Activated CD8-positive, alpha-beta T cell treated with anti-CD3 and anti-CD28 coated beads, Interleukin-2, amount 10 ng/mL, durations not matched to agents 7 days and 5 days (primary cell): ENCODE measurements at regions not wholly inside any gene's neighbourhood (a gene's known extent, or its start where the extent isn't known, plus 50 kb on each side); places are given as distances from the start of the nearest gene placed in this dataset.
"Not testable (repeated sequence)": the region's sequence is repeated elsewhere in the genome, so short reads cannot be mapped to it uniquely, and the experiment has no call there.

Experiments
- ATAC-seq: fragments of 150-1000 bp; cut with Tn5 transposase; one replicate; pipeline ENCODE4 v1.10.0; 2021; ENCODE audit warnings: moderate library complexity
- CTCF ChIA-PET: fragments of 350-600 bp; sonication (Branson Sonifier 250); formaldehyde crosslinking; loops from one replicate; lab custom pipeline; 2021; ENCODE audit warnings: antibody characterized with exemption; lab: Charles Lee
- POLR2A ChIA-PET: fragments of 350-600 bp; sonication (Branson Sonifier 250); formaldehyde crosslinking; loops from one replicate; lab custom pipeline; 2021; ENCODE audit warnings: antibody characterized with exemption; lab: Charles Lee
- DNase-seq: peaks from one replicate; pipeline ENCODE4 v3.0.0-alpha.2; 2020
- H3K27ac Mint-ChIP-seq: one replicate; pipeline ENCODE4 v1.8.0; 2021; ENCODE audit warnings: mild to moderate bottlenecking, mixed read lengths
- H3K27me3 Mint-ChIP-seq: one replicate; pipeline ENCODE4 v1.8.0; 2021; ENCODE audit warnings: low read depth, mixed read lengths
- H3K36me3 Mint-ChIP-seq: one replicate; pipeline ENCODE4 v1.8.0; 2021; ENCODE audit warnings: low read depth, mixed read lengths
- H3K4me1 Mint-ChIP-seq: one replicate; pipeline ENCODE4 v1.8.0; 2021; ENCODE audit warnings: low read depth, mixed read lengths
- H3K4me3 Mint-ChIP-seq: one replicate; pipeline ENCODE4 v1.8.0; 2021; ENCODE audit warnings: mild to moderate bottlenecking, mixed read lengths
- H3K9me3 Mint-ChIP-seq: one replicate; pipeline ENCODE4 v1.8.0; 2022; ENCODE audit warnings: mixed read lengths; ENCODE audit not compliant: insufficient read depth

- ChIA-PET POLR2A (no interaction called here), CTCF (no interaction called here)
- ATAC-seq (no peak), DNase-seq (no peak)
- Mint-ChIP-seq H3K36me3 (no peaks in the 10 kb centered on the region), H3K27me3 (peaks cover 4% of the 10 kb centered on the region), H3K27ac (no peak overlapping the region), H3K9me3 (no peaks in the 10 kb centered on the region), H3K4me3 (no peak overlapping the region), H3K4me1 (no peaks in the 10 kb centered on the region)
Observed at GRCh38 chr2:16202266-16203020, 262.1 kb downstream of the MYCN start.

GRCh38 chr2:16201848-16202247 is 261.5 kb downstream of the MYCN start:
- ChIA-PET CTCF (no interaction called here), POLR2A (no interaction called here)
- no peak overlapping the region for H3K4me3 Mint-ChIP-seq
- no peaks in the 10 kb centered on the region for H3K36me3 Mint-ChIP-seq
- no peak overlapping the region for H3K27ac Mint-ChIP-seq
- DNase-seq (no peak), ATAC-seq (no peak)
- no peaks in the 10 kb centered on the region for H3K27me3 Mint-ChIP-seq
- no peaks in the 10 kb centered on the region for H3K4me1 Mint-ChIP-seq
- no peaks in the 10 kb centered on the region for H3K9me3 Mint-ChIP-seq

- Mint-ChIP-seq H3K4me1 (no peaks in the 10 kb centered on the region), H3K27me3 (no peaks in the 10 kb centered on the region), H3K27ac (no peak overlapping the region), H3K9me3 (no peaks in the 10 kb centered on the region), H3K36me3 (no peaks in the 10 kb centered on the region), H3K4me3 (no peak overlapping the region)
- ChIA-PET POLR2A (no interaction called here), CTCF (no interaction called here)
- ATAC-seq (no peak), DNase-seq (no peak)
Observed at GRCh38 chr2:16200554-16201193, 260.3 kb downstream of the MYCN start.

GRCh38 chr2:16199882-16200553 is 259.7 kb downstream of the MYCN start:
- CTCF ChIA-PET, result no interaction called here
- no peaks in the 10 kb centered on the region for H3K9me3 Mint-ChIP-seq
- no peak overlapping the region for H3K4me3 Mint-ChIP-seq

DNA sequence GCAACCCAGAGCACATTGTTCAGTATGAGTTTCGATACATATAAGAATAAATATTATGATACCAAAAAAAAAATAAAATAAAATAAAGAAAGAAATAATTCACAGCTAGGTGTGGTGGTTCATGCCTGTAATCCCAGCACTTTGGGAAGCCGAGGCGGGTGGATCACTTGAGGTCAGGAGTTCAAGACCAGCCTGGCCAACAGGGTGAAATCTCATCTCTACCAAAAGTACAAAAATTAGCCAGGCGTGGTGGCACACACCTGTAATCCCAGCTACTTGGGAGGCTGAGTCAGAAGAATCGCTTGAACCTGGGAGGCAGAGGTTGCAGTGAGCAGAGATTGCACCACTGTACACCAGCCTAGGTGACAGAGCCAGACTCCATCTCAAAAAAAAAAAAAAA is 258.9 kb downstream of the MYCN start:
- H3K4me3 Mint-ChIP-seq, CTCF ChIA-PET, H3K36me3 Mint-ChIP-seq, H3K9me3 Mint-ChIP-seq, H3K27me3 Mint-ChIP-seq, H3K4me1 Mint-ChIP-seq, ATAC-seq, H3K27ac Mint-ChIP-seq, DNase-seq, POLR2A ChIA-PET: not testable (repeated sequence)

More at GRCh38 chr2:16199882-16200553, 259.7 kb downstream of the MYCN start:
- Mint-ChIP-seq H3K27me3 (no peaks in the 10 kb centered on the region), H3K36me3 (no peaks in the 10 kb centered on the region), H3K27ac (no peak overlapping the region), H3K4me1 (no peaks in the 10 kb centered on the region)
- no peak for ATAC-seq
- POLR2A ChIA-PET, result no interaction called here
- DNase-seq, result no peak

GRCh38 chr2:16198166-16198912 is 258.0 kb downstream of the MYCN start:
- Mint-ChIP-seq H3K9me3 (no peaks in the 10 kb centered on the region), H3K27ac (no peak overlapping the region), H3K4me1 (no peaks in the 10 kb centered on the region), H3K4me3 (no peak overlapping the region), H3K27me3 (no peaks in the 10 kb centered on the region), H3K36me3 (no peaks in the 10 kb centered on the region)
- ChIA-PET CTCF (no interaction called here), POLR2A (no interaction called here)
- DNase-seq (no peak), ATAC-seq (no peak)

DNA sequence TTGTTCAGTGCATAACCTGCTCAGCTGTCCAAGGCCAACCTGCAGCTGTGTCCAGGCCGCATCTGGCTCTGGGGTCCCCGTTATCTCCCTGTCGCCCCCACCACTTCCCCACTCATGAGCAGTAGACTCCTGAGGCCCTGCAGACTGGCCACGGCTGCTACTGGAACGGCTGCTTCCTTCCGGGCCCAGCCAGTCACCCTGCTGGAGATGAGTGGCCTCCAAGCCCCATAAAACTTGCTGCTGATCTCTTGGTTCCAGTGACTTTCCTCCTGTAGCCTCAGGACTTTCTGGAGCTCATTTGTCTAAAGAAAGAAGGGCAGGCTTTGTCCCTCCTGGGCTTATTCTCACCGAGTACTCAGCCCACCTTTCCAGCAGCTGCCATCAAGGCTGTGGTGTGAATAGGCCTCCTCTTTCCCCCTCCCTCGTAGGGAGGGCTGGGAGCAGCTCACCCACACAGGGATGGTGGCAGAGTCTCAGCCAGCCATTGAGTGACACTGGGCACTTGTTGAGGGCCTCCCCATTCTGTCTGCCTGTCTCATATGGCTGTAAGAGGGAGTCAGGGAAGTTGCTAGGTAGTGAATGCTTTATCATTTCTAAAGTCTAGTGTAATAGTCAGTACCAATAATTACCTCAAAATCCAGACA is 257.3 kb downstream of the MYCN start:
- no peaks in the 10 kb centered on the region for H3K36me3 Mint-ChIP-seq
- H3K4me1 Mint-ChIP-seq, result no peaks in the 10 kb centered on the region
- no peaks in the 10 kb centered on the region for H3K9me3 Mint-ChIP-seq
- CTCF ChIA-PET, result no interaction called here
- ATAC-seq (no peak), DNase-seq (no peak)
- no peaks in the 10 kb centered on the region for H3K27me3 Mint-ChIP-seq
- H3K27ac Mint-ChIP-seq, result no peak overlapping the region
- POLR2A ChIA-PET, result no interaction called here
- no peak overlapping the region for H3K4me3 Mint-ChIP-seq

DNA sequence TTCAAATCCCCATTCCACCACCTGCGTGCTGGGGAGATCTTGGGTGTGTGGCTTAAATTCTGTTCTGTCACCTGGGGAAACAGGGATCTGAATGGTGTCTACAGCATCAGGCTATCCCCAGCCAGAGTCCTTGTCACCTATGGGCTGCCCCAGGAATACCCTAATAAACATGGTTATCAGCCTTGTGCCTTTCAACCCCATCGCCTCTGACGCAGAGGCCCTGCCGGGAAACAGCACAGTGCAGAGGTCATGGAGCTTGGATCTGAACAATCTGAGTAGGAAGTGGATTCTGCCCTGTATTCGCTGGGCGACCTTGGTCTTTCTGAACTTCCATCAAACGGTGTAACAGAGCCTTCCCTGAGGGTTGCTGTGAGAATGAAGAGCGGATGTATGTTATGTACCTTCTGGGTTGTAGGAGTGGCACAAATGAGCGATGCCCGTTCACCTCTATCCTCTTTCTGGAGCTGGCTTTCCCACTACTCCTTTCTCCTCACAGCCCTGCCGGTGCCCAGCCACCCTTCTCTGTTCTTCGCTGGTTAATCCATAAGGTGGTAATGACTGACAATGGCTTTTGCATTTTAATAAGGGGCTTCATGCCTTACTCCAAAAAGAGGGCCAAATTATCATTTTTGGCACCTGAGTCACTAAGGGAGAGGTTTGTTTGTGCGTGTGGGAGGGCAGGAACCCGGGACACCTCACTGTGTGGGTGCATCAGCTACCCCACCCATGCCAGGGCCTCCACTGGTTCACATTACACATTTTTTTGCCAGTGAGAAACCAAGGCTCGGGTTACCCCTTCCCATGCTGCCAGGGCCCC is 256.5 kb downstream of the MYCN start:
- Mint-ChIP-seq H3K4me1 (no peaks in the 10 kb centered on the region), H3K4me3 (no peak overlapping the region), H3K36me3 (no peaks in the 10 kb centered on the region), H3K27me3 (no peaks in the 10 kb centered on the region), H3K27ac (no peak overlapping the region), H3K9me3 (no peaks in the 10 kb centered on the region)
- POLR2A ChIA-PET, result no interaction called here
- no peak for DNase-seq
- CTCF ChIA-PET, result no interaction called here
- ATAC-seq, result no peak

DNA sequence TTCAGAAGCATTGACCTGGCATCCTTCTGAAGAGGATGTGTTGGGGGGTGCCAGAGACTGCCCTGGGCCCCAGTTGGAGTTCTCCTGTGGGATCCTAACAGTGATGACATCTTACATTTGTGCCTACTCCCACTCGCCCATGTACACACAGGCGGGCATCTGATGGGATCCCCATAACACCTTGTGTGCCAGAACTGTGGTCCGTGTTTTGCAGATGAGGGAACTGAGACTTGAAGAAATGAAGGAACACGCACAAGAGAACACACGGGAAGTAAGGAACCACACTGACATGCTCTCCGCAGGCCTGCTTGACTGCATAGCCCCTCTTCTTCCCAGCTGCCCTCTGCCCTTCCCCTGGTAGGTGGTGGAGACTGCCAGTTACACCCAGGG is 255.3 kb downstream of the MYCN start:
- H3K36me3 Mint-ChIP-seq, result no peaks in the 10 kb centered on the region
- H3K27me3 Mint-ChIP-seq, result no peaks in the 10 kb centered on the region
- no peak overlapping the region for H3K4me3 Mint-ChIP-seq
- no peaks in the 10 kb centered on the region for H3K4me1 Mint-ChIP-seq
- ChIA-PET CTCF (no interaction called here), POLR2A (no interaction called here)
- H3K9me3 Mint-ChIP-seq, result no peaks in the 10 kb centered on the region
- no peak overlapping the region for H3K27ac Mint-ChIP-seq
- no peak for DNase-seq
- ATAC-seq, result no peak

DNA sequence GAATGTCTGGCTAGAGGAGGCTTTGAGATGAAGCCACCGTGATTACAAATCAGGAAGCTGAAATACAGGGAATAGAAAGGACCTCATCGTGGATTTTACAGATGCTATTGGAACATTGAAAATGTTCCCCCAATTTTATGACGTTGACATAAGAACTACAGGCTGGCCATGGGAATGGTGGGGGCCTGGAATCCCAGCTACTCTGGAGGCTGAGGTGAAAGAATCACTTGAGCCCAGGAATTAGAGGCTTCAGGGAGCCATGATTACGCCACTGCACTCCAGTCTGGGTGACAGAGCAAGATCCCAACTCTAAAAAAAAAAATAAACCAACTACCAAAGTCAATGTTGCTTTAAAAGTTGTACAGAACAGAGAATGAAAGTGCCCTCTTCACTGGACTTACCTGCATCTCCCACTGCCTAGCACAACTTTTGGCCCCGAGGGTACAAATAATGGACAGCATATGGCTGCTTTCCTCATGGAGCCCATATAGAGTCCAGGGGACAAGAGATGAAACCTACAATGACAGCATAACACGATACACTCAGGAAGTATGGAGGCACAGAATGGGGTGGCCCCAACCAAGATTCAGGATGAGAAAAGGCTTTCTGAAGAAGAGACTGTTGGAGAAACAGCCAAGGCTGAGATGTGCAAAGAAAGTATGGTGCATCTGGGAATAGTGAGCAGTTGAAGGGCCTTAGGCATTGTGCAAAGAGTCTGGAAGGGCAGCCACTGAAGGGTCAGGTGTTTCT is 254.8 kb downstream of the MYCN start:
- Mint-ChIP-seq H3K9me3 (no peaks in the 10 kb centered on the region), H3K4me3 (no peak overlapping the region), H3K27me3 (no peaks in the 10 kb centered on the region), H3K4me1 (no peaks in the 10 kb centered on the region), H3K27ac (no peak overlapping the region), H3K36me3 (no peaks in the 10 kb centered on the region)
- DNase-seq (no peak), ATAC-seq (no peak)
- POLR2A ChIA-PET, result no interaction called here
- CTCF ChIA-PET, result no interaction called here
